Retina (tissue), 1 donor: ENCODE measurements at regions not wholly inside any gene's neighbourhood (a gene's known extent, or its start where the extent isn't known, plus 50 kb on each side); places are given as distances from the start of the nearest gene placed in this dataset.
"Not testable (repeated sequence)": the region's sequence is repeated elsewhere in the genome, so short reads cannot be mapped to it uniquely, and the experiment has no call there.

Source experiments
- DNase-seq: peaks from one replicate; pipeline ENCODE4 v3.0.0-alpha.2; 2016

GRCh38 chr7:52689912-52690311, 345.5 kb upstream of the POM121L12 start:
- no peak for DNase-seq

DNA sequence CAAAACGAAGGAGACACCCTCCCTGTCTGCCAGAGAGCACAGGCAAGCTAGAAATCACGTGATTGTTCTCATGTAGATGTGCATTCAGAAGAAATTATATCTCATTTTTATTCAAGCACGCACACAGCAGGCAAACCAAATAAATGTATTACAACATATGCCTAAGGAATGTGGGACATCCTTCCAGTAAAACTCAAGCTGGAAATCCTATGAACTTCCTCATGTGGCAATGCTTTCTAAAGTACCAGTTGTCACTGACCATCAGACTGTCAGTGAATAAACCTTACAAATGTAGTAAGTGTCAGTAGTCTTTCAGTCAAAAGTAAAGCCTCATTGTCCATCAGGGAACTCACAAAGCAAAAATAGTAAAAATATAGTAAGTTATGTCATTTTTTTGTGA, 350.1 kb upstream of the POM121L12 start:
- no peak for DNase-seq

- DNase-seq: no peak
These were observed 351.0 kb upstream of the POM121L12 start for GRCh38 chr7:52684388-52684787.

DNA sequence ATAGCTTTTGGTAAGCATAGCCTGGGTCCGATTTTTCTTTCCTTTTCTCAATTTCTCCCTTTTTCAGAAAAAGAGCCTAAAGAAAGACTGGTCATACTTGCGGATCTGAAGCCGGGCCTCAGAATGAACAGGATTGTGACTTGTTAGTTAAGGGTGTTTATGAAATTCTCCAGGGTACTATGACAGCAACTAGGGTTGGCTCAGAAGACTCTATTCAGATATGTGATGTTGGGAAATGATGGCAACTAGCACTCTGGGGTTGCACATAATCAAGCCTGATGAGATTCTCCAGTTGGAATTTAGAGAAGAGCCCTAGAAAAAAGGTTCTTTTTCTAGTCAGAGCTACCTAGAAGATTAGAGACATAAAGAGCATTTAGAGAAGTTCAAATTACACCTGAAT, 352.4 kb upstream of the POM121L12 start:
- no peak for DNase-seq

DNA sequence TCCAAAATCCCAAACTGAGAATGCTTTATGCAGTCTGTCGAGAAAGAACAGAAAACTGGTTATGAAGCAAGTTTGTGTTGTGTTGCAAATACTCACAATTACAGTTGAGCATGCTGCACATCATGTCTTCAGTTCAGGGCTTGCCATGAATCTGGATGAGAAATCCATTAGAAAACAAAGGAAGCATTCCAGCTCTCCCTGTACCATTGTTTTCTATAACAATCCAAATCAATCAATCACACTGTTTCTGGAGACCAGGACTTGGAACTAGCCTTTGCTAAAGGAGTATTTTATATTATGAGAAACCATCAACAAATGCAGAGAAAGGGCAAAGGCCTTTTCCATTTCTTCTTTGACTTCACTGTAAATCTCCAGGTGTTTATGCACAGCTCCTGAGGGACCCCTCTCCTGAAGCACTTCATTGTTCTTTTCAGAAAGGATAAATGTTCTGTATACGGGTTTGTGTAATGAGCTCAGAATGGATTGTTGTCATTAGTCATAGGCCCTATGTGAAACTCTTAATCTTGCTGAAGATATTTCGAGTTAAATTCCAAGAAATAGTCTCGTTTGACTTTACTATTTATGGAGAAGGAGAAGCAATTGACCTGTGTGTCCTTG, 364.7 kb upstream of the POM121L12 start:
- DNase-seq: peak; percentile 18

GRCh38 chr7:52669031-52669430, 366.4 kb upstream of the POM121L12 start:
- DNase-seq: no peak

- DNase-seq: no peak
These were observed 367.0 kb upstream of the POM121L12 start for GRCh38 chr7:52668435-52668834.

- no peak for DNase-seq
These were observed 376.3 kb upstream of the POM121L12 start for GRCh38 chr7:52659178-52659577.

- no peak for DNase-seq
These were observed 379.3 kb upstream of the POM121L12 start for GRCh38 chr7:52656098-52656497.

DNA sequence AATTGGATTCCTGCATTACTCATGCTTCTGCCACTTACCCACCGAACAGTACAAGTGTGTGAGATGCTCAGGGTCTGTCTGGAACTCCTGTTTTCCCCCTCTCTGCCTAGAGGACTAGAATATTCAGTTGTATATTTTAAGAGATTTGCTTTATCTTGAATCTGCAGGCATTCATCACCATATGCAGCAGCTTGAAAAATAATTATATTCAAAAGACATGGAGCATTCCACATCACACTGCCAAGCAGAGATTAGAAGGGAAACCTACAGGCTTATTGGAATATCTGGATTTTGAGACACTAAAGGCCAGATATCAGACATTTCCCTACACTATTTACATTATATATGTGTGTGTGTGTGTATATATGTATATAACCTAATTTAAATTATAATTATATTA, 382.8 kb upstream of the POM121L12 start:
- no peak for DNase-seq

DNA sequence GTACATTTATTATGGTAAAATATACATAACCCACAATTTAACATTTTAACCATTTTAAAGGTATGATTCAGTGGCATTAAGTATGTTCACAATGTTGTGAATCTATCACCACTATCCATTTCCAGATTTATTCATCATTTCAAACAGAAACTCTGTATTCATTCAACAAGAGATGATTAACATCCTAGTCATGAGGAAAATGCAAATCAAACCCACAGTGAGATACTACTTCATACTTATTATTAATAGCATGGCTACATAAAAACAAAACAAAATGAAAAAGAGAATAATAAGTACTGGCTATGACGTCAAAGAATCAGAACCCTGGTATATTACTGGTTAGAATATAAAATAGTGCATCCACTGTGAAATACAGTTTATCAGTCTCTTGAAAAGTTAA, 386.6 kb upstream of the POM121L12 start:
- DNase-seq: no peak

DNA sequence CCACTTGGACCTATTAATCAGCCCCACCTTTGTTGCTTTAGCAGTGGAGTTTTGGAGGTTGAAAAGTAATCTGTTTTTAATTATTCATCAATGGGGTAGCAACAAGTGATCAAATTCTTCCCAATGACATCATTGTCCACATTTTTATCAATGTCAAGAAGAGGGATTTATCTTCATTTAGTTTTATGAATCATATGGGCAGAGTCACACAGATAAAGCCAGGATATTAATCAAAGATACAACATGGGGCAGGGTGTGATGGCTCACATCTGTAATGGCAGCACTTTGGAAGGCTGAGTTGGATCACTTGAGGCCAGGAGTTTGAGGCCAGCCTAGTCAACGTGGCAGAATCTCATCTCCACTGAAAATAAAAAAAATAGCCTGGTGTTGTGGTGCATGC, 388.4 kb upstream of the POM121L12 start:
- no peak for DNase-seq

- DNase-seq: no peak
These were observed 395.5 kb upstream of the POM121L12 start for GRCh38 chr7:52639981-52640380.

- DNase-seq: no peak
These were observed 396.3 kb upstream of the POM121L12 start for GRCh38 chr7:52639126-52639525.

GRCh38 chr7:52635021-52635420, 400.4 kb upstream of the POM121L12 start:
- no peak for DNase-seq

DNA sequence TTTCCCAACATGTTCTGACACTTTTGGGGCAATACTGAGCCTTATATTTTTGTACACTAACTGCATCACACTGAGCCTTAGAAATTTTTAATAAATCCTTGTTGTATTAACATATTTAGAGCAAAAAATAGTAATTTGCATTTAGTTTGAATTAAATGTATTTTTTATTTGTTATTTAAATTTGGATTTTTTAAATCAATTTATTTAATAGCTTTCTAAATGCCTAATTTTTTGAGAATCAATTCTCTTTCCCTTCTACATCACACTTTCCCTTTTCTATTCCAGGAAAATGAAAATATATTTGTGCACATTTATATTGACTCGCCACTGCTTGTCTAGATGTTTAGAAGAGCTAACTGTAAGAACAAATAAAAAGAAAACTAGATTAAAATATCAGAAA, 414.6 kb upstream of the POM121L12 start:
- no peak for DNase-seq

DNA sequence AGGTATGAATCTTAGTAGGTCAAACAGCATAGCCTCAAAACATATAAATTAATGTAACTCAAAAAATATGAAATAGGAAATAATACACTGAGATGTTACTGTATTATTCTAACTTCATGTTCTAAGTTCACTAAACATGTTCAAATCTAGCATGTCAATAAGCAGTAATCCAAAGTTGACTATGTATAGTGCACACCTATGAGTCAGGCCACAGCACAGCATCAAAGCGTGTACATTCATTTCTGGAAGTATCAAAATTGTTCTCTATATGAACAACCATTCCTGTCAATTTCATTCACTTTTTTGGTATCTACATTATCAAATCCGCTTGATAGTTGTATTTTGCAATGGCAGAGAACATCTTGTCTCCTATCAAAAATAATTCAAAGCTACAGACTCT, 418.9 kb upstream of the POM121L12 start:
- no peak for DNase-seq

DNA sequence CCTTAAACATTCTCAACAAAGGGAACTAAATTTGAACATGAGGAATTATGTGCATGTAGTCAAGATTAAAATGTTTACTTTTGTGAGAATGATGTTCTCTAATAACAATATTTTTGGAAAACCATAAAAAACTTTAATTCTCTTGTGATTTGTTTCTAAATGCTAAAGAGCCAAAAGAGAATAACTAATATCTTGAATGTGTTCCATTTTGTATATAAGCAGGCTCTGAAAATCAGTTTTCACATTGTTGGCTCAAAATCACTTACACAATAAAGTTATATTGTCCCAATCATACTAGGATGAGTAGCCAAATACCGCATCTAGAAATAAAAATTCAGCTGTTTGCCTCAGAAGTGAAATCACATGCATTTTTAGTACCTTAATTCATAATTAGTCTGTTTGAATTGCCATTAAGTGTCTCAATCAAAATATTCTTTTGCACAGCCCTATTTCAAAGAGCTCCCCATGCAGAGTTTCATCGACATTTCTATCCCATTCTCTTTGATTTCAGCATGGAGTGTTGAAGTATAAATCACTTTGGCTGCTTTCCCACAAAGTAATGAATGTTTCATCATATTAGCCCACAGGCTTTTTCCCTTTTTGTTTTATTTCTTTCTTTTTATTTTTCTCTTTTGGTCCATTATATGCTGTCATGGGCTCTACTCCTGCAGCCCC, 420.3 kb upstream of the POM121L12 start:
- DNase-seq: no peak

GRCh38 chr7:52609511-52609910, 425.9 kb upstream of the POM121L12 start:
- no peak for DNase-seq

GRCh38 chr7:52592698-52593097, 442.7 kb upstream of the POM121L12 start:
- no peak for DNase-seq

DNA sequence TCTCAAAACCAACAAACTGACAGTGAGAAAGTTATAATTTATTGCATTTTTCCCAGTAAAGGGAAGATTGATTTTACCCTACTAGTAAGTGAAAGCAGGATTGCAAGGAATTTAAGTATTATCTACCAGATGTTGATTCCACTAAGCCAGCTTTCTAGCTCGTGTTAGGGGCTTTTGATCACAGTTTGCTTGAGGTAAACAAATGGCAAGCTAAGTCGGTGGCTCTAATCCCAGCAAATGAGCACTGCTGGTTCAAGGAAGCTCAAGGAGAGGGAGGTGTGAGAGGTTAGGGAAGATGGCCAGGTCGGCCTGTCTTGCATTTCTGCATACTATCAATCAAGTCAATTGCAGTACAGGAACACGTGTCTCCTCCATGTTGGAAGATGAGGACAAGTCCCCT, 448.7 kb upstream of the POM121L12 start:
- DNase-seq: peak; percentile 3

- no peak for DNase-seq
These were observed 451.4 kb upstream of the POM121L12 start for GRCh38 chr7:52584041-52584440.

DNA sequence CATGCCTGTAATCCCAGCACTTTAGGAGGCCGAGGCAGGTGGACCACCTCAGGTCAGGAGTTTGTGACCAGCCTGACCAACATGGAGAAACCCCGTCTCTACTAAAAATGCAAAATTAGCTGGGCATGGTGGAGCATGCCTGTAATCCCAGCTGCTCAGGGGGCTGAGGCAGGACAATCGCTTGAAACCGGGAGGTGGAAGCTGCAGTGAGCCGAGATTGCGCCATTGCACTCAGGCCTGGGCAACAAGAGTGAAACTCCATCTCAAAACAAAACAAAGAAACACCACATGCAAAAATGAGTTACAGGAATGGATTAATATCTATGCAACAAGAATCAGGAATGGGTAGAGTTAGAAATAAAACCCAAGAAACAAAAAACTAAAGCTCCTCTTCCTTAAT, 462.3 kb upstream of the POM121L12 start:
- DNase-seq: not testable (repeated sequence)

DNA sequence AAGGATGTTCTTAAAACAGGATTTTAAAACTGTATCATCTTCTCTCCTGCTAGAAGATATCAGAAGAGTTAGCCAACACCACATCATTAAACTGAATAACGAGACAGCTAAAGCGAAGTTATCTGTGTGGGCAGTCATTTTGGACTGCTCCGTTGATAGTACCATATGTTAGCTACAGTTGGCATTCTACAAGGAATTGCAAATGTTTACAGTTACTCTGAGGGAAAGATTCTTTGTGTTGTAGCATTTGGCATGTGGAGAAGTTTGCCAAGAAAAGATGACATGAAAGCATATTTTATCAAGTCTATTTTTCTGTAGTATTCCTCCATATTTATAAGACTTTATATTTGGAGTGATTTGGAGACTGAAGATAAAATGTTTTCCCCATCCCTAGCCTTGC, 464.4 kb upstream of the POM121L12 start:
- DNase-seq: no peak

DNA sequence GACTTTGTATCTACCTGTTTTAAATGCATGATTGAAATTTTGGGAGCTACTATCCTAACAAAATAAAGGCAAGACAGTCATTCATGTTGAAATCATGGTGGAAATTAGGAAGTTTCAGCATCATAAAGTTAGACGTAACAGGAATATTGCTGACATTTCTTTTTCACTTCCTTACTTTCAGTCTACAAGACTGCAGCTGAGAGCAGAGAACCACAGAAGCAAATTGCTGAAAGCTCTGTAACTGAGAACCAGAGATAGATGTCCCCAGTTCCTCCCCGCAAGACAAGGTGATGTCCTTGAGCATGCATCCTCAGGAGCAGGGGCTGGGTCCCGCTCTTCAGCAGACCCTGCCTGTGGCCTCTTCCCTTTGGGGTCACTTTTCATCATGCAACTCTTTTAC, 466.3 kb upstream of the POM121L12 start:
- DNase-seq: no peak
